IMR-90 (cell line): ENCODE measurements at regions not wholly inside any gene's neighbourhood (a gene's known extent, or its start where the extent isn't known, plus 50 kb on each side); places are given as distances from the start of the nearest gene placed in this dataset.

Source experiments
- ATAC-seq: fragments of 200-7000 bp; cut with Tn5 transposase; 2 replicates; pipeline ENCODE4 v1.9.1; 2020; ENCODE audit warnings: low read depth, mild to moderate bottlenecking, moderate library complexity
- BruUV-seq: library from RNA; stranded (reverse); fragments of 400-500 nt; replicated peaks from 2 replicates; lab custom pipeline; 2021; lab: Mats Ljungman, UMichigan
- CTCF ChIA-PET: fragments of 300-600 bp; formaldehyde crosslinking; extraction: SDS; loops from one replicate; lab custom pipeline; 2021; ENCODE audit warnings: antibody characterized with exemption; lab: Yijun Ruan, JAX
- POLR2A ChIA-PET: fragments of 300-600 bp; sonication (Branson Sonifier 250); formaldehyde crosslinking; loops from one replicate; lab custom pipeline; 2022; ENCODE audit warnings: antibody characterized with exemption; ENCODE audit not compliant: unreplicated experiment; lab: Charles Lee
- DNase-seq: peaks from one replicate; pipeline ENCODE4 v3.0.0; 2013
- H2AFZ ChIP-seq: replicated peaks from 2 replicates; pipeline ENCODE3; 2013; ENCODE audit warnings: low read length, mild to moderate bottlenecking; ENCODE audit not compliant: poor library complexity
- H2AK5ac ChIP-seq: 2 replicates; pipeline ENCODE4 v1.6.1; 2013; ENCODE audit warnings: low read depth, low read length, inconsistent platforms
- H2AK9ac ChIP-seq: replicated peaks from 2 replicates; pipeline ENCODE3; 2013; ENCODE audit warnings: mild to moderate bottlenecking, low read depth, low read length, moderate library complexity; ENCODE audit not compliant: poor library complexity
- H2BK120ac ChIP-seq: 2 replicates; pipeline ENCODE4 v1.6.1; 2013; ENCODE audit warnings: low read depth, low read length, inconsistent platforms
- H2BK15ac ChIP-seq: 3 replicates; pipeline ENCODE4 v1.6.1; 2013; ENCODE audit warnings: low read depth, low read length, inconsistent platforms
- H2BK20ac ChIP-seq: 2 replicates; pipeline ENCODE4 v1.6.1; 2013; ENCODE audit warnings: low read depth, mild to moderate bottlenecking, inconsistent platforms, low read length, moderate library complexity
- H2BK5ac ChIP-seq: 2 replicates; pipeline ENCODE4 v1.6.1; 2013; ENCODE audit warnings: mild to moderate bottlenecking, low read depth, low read length, inconsistent platforms; ENCODE audit not compliant: poor library complexity, severe bottlenecking
- H3K14ac ChIP-seq: replicated peaks from 2 replicates; pipeline ENCODE4 v1.6.1; 2013; ENCODE audit warnings: low read depth, low read length, inconsistent platforms
- H3K18ac ChIP-seq: 2 replicates; pipeline ENCODE4 v1.6.1; 2013; ENCODE audit warnings: low read depth, low read length, control low read depth
- H3K23ac ChIP-seq: 2 replicates; pipeline ENCODE4 v1.6.1; 2013; ENCODE audit warnings: low read depth, low read length, inconsistent platforms
- H3K27ac ChIP-seq: 2 replicates; pipeline ENCODE4 v1.5.1; 2013; ENCODE audit warnings: mild to moderate bottlenecking, control low read depth, low read length; ENCODE audit not compliant: insufficient read depth
- H3K27me3 ChIP-seq: 2 replicates; pipeline ENCODE4 v1.6.1; 2013; ENCODE audit warnings: low read length; ENCODE audit not compliant: control insufficient read depth, insufficient read depth
- H3K36me3 ChIP-seq: 2 replicates; pipeline ENCODE4 v1.6.1; 2013; ENCODE audit warnings: low read length, mixed read lengths; ENCODE audit not compliant: control insufficient read depth, insufficient read depth
- H3K4ac ChIP-seq: 2 replicates; pipeline ENCODE4 v1.6.1; 2013; ENCODE audit warnings: low read depth, low read length, inconsistent platforms
- H3K4me1 ChIP-seq: 2 replicates; pipeline ENCODE4 v1.6.1; 2013; ENCODE audit warnings: low read length, mixed read lengths; ENCODE audit not compliant: control insufficient read depth, insufficient read depth
- H3K4me2 ChIP-seq: 2 replicates; pipeline ENCODE4 v1.6.1; 2013; ENCODE audit warnings: low read depth, mild to moderate bottlenecking, control low read depth, low read length, moderate library complexity
- H3K4me3 ChIP-seq: 2 replicates; pipeline ENCODE4 v1.5.1; 2013; ENCODE audit warnings: low read depth, mild to moderate bottlenecking, control low read depth, low read length, moderate library complexity; ENCODE audit not compliant: insufficient read depth
- H3K56ac ChIP-seq: 2 replicates; pipeline ENCODE4 v1.6.1; 2013; ENCODE audit warnings: low read length, inconsistent platforms; ENCODE audit not compliant: insufficient read depth; ENCODE audit errors: extremely low read depth
- H3K79me1 ChIP-seq, 2 experiments: 2 replicates each; pipeline ENCODE4 v1.6.1; 2013; ENCODE audit warnings: low read length in 2 of 2, inconsistent platforms in 1 of 2, low read depth in 1 of 2
- H3K9ac ChIP-seq: 2 replicates; pipeline ENCODE4 v1.6.1; 2013; ENCODE audit warnings: low read depth, low read length, control low read depth
- H3K9me1 ChIP-seq: 2 replicates; pipeline ENCODE4 v1.6.1; 2013; ENCODE audit warnings: low read length, inconsistent platforms; ENCODE audit not compliant: insufficient read depth
- H3K9me3 ChIP-seq: 2 replicates; pipeline ENCODE4 v1.6.1; 2013; ENCODE audit warnings: low read length; ENCODE audit not compliant: control insufficient read depth, insufficient read depth
- H4K20me1 ChIP-seq: 2 replicates; pipeline ENCODE4 v1.6.1; 2013; ENCODE audit warnings: low read length, inconsistent platforms; ENCODE audit not compliant: insufficient read depth
- H4K5ac ChIP-seq: 2 replicates; pipeline ENCODE4 v1.6.1; 2013; ENCODE audit warnings: mild to moderate bottlenecking, low read depth, low read length, control low read depth
- H4K8ac ChIP-seq, 2 experiments: 2 replicates each; pipeline ENCODE4 v1.6.1; 2013; ENCODE audit warnings: low read depth in 2 of 2, low read length in 2 of 2, control low read depth in 1 of 2, inconsistent platforms in 1 of 2
- H4K91ac ChIP-seq: 2 replicates; pipeline ENCODE4 v1.6.1; 2013; ENCODE audit warnings: low read depth, low read length, inconsistent platforms; ENCODE audit not compliant: insufficient read depth
- CEBPB ChIP-seq: IDR thresholded peaks from 2 replicates; pipeline ENCODE4 v1.6.1; 2012; ENCODE audit warnings: low read depth, low read length, improper control_type of control experiment
- CHD1 ChIP-seq: IDR thresholded peaks from 2 replicates; pipeline ENCODE4 v1.6.1; 2012; ENCODE audit warnings: low read depth, low read length, improper control_type of control experiment
- FOS ChIP-seq: fragments of 150-350 bp; IDR thresholded peaks from 2 replicates; pipeline ENCODE4 v1.6.1; 2016; ENCODE audit warnings: low read depth, low read length
- MXI1 ChIP-seq: IDR thresholded peaks from 2 replicates; pipeline ENCODE4 v1.6.1; 2012; ENCODE audit warnings: low read depth, mild to moderate bottlenecking, low read length, moderate library complexity, borderline replicate concordance
- POLR2A ChIP-seq: IDR thresholded peaks from 2 replicates; pipeline ENCODE4 v1.6.1; 2012; ENCODE audit warnings: mild to moderate bottlenecking, low read depth, low read length
- RCOR1 ChIP-seq: IDR thresholded peaks from 2 replicates; pipeline ENCODE4 v1.6.1; 2012; ENCODE audit warnings: mild to moderate bottlenecking, low read length, improper control_type of control experiment; ENCODE audit not compliant: insufficient replicate concordance
- RFX5 ChIP-seq: IDR thresholded peaks from 2 replicates; pipeline ENCODE4 v1.8.0; 2012; ENCODE audit warnings: low read depth, mild to moderate bottlenecking, low read length, moderate library complexity
- WGBS, 2 experiments: methylation state at CpG; one replicate each; pipeline versions ENCODE4 v1.1.5 to v1.1.7; 2013; ENCODE audit warnings: missing lambda C conversion rate in 2 of 2; ENCODE audit not compliant: insufficient read length in 1 of 2; ENCODE audit errors: extremely low coverage in 2 of 2; 5-methylcytosine and 5-hydroxymethylcytosine counted together
- dilution Hi-C: fragments of 300-500 bp; cut with HindIII; formaldehyde crosslinking; loops from one replicate; pipeline ENCODE4 v1.14.3; 2018; ENCODE audit warnings: low sequenced_read_pairs; ENCODE audit not compliant: unreplicated experiment
- in situ Hi-C: fragments of 300-500 bp; cut with MboI; formaldehyde crosslinking; loops from 3 replicates; pipeline ENCODE4 v1.14.3; 2019; ENCODE audit warnings: low sequenced_read_pairs, inconsistent platforms, mixed read lengths
- intact Hi-C: fragments of 100-400 bp; cut with micrococcal nuclease; formaldehyde crosslinking; loops from 2 replicates; pipeline ENCODE4 v1.10.0; 2022
- TF ChIP-seq, protein P1 (sequence below): fragments of 150-350 bp; IDR thresholded peaks from 2 replicates; pipeline ENCODE4 v1.6.1; 2017; ENCODE audit warnings: mild to moderate bottlenecking, antibody characterized with exemption, low read length, low read depth
- TF ChIP-seq, protein P2 (sequence below): fragments of 150-350 bp; IDR thresholded peaks from 2 replicates; pipeline ENCODE4 v1.6.1; 2016; ENCODE audit warnings: low read depth, mild to moderate bottlenecking, low read length, moderate library complexity, borderline replicate concordance

- Histone ChIP-seq H2BK20ac (no peak overlapping the region), H3K27ac (no peak overlapping the region), H4K5ac (no peak overlapping the region), H3K14ac (no peak overlapping the region), H2AK5ac (no peak overlapping the region), H3K4me1 (no peaks in the 10 kb centered on the region), H3K9ac (no peak overlapping the region), H3K36me3 (no peaks in the 10 kb centered on the region), H3K9me3 (peaks cover 2% of the 10 kb centered on the region), H3K79me1 (no peaks in the 10 kb centered on the region), H2BK5ac (no peak overlapping the region), H2AK9ac (no peak overlapping the region), H3K4me3 (no peak overlapping the region), H2AFZ (no peak overlapping the region), H4K20me1 (no peaks in the 10 kb centered on the region), H3K18ac (no peak overlapping the region), H3K56ac (no peak overlapping the region), H3K27me3 (no peaks in the 10 kb centered on the region), H4K91ac (no peak overlapping the region), H4K8ac (no peak overlapping the region), H2BK120ac (no peak overlapping the region), H3K9me1 (no peaks in the 10 kb centered on the region), H3K23ac (no peak overlapping the region), H2BK15ac (no peak overlapping the region), H3K4ac (no peak overlapping the region), H3K4me2 (no peak overlapping the region)
- POLR2A ChIA-PET, result no interaction called here
- dilution Hi-C loops, result no loop called here
- WGBS, 2 experiments, result no CpG with 5 or more reads among the region's 2 CpGs
- CTCF ChIA-PET, result interaction anchor here (0.6 kb wide), 1 partner anchor 883 kb away, joined by 3 read pairs; no protein-coding TSS in a partner anchor
- ATAC-seq (no peak), DNase-seq (no peak)
- BruUV-seq, result no TSS peak
- TF ChIP-seq, protein P1, sequence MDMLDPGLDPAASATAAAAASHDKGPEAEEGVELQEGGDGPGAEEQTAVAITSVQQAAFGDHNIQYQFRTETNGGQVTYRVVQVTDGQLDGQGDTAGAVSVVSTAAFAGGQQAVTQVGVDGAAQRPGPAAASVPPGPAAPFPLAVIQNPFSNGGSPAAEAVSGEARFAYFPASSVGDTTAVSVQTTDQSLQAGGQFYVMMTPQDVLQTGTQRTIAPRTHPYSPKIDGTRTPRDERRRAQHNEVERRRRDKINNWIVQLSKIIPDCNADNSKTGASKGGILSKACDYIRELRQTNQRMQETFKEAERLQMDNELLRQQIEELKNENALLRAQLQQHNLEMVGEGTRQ, result no peak
- TF ChIP-seq RFX5 (no peak), FOS (no peak), RCOR1 (no peak), CEBPB (no peak), MXI1 (no peak), POLR2A (no peak), CHD1 (no peak)
- TF ChIP-seq, protein P2, sequence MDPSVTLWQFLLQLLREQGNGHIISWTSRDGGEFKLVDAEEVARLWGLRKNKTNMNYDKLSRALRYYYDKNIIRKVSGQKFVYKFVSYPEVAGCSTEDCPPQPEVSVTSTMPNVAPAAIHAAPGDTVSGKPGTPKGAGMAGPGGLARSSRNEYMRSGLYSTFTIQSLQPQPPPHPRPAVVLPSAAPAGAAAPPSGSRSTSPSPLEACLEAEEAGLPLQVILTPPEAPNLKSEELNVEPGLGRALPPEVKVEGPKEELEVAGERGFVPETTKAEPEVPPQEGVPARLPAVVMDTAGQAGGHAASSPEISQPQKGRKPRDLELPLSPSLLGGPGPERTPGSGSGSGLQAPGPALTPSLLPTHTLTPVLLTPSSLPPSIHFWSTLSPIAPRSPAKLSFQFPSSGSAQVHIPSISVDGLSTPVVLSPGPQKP, result no peak
- in situ Hi-C loops, result no loop called here
- intact Hi-C loops, result no loop called here
Observed at GRCh38 chr3:94985778-94986177, 922.9 kb downstream of the NSUN3 start.
